BLaER1 treated with 17β-estradiol and CSF1 and Interleukin-3, amounts not matched to agents 10 nM and 100 nM (cell line): ENCODE measurements at regions not wholly inside any gene's neighbourhood (a gene's known extent, or its start where the extent isn't known, plus 50 kb on each side); places are given as distances from the start of the nearest gene placed in this dataset.

Source experiments
- H3K27ac ChIP-seq, 11 experiments: shearing (Covaris generic); formaldehyde crosslinking; 2 replicates each; pipeline ENCODE4 v1.8.1; 2022
- H3K27me3 ChIP-seq, 11 experiments: shearing (Covaris generic); formaldehyde crosslinking; 2 replicates each; pipeline ENCODE4 v1.8.1; 2022
- H3K36me3 ChIP-seq, 11 experiments: shearing (Covaris generic); formaldehyde crosslinking; 2 replicates each; pipeline ENCODE4 v1.8.1; 2022
- H3K4me1 ChIP-seq, 10 experiments: shearing (Covaris generic); formaldehyde crosslinking; 2 replicates each; pipeline ENCODE4 v1.8.1; 2022
- H3K4me2 ChIP-seq, 11 experiments: shearing (Covaris generic); formaldehyde crosslinking; 2 replicates each; pipeline ENCODE4 v1.8.1; 2022
- H3K4me3 ChIP-seq, 10 experiments: shearing (Covaris generic); formaldehyde crosslinking; 2 replicates each; pipeline ENCODE4 v1.8.1; 2022
- H3K9ac ChIP-seq, 11 experiments: shearing (Covaris generic); formaldehyde crosslinking; 2 replicates each; pipeline ENCODE4 v1.8.1; 2022
- H3K9me3 ChIP-seq, 11 experiments: shearing (Covaris generic); formaldehyde crosslinking; replicated peaks in 1 of 11; 2 replicates each; pipeline ENCODE4 v1.8.1; 2022
- H4K20me1 ChIP-seq, 11 experiments: shearing (Covaris generic); formaldehyde crosslinking; 2 replicates each; pipeline ENCODE4 v1.8.1; 2022
- Cebpa-rat ChIP-seq, 11 experiments: shearing (Covaris generic); IDR thresholded peaks; 2 replicates each; pipeline ENCODE4 v1.8.1; 2022

- Histone ChIP-seq H3K4me2 (no peak overlapping the region), H3K27ac (no peak overlapping the region), H3K9me3 (peaks cover 0 to 10% (median 8%) of the 10 kb centered on the region in 11 experiments; a peak in 7 of 22 replicates), H3K9ac (no peak overlapping the region), H3K27me3 (no peaks in the 10 kb centered on the region), H4K20me1 (no peaks in the 10 kb centered on the region), H3K4me1 (no peaks in the 10 kb centered on the region), H3K36me3 (no peaks in the 10 kb centered on the region), H3K4me3 (no peak overlapping the region)
- TF ChIP-seq Cebpa-rat (IDR thresholded peaks at IDR 0.05): no peak
Measured at GRCh38 chr2:234747833-234748559, 203.8 kb upstream of the SH3BP4 start.

GRCh38 chr2:234747032-234747431, 204.8 kb upstream of the SH3BP4 start:
- H3K27me3 ChIP-seq: no peaks in the 10 kb centered on the region
- no peak for TF ChIP-seq Cebpa-rat (IDR thresholded peaks at IDR 0.05)

GRCh38 chr2:234745347-234745746, 206.5 kb upstream of the SH3BP4 start:
- H3K9ac ChIP-seq: no peak overlapping the region
- H3K9me3 ChIP-seq: peaks cover 0 to 10% (median 8%) of the 10 kb centered on the region in 11 experiments; a peak in 7 of 22 replicates
- no peak overlapping the region for H3K4me2 ChIP-seq
- no peak overlapping the region for H3K27ac ChIP-seq
- no peaks in the 10 kb centered on the region for H3K36me3 ChIP-seq
- no peak overlapping the region for H3K4me3 ChIP-seq
- H4K20me1 ChIP-seq: no peaks in the 10 kb centered on the region
- H3K27me3 ChIP-seq: no peaks in the 10 kb centered on the region
- no peak for TF ChIP-seq Cebpa-rat (IDR thresholded peaks at IDR 0.05)
- H3K4me1 ChIP-seq: 0 out of 20 replicates have a peak, but pooled peaks cover 0 to 7% (median 0%) of the 10 kb centered on the region in 10 experiments

More at GRCh38 chr2:234747032-234747431, 204.8 kb upstream of the SH3BP4 start:
- Histone ChIP-seq H3K4me1 (no peaks in the 10 kb centered on the region), H3K27ac (no peak overlapping the region), H3K9ac (no peak overlapping the region), H3K4me3 (no peak overlapping the region), H3K36me3 (no peaks in the 10 kb centered on the region), H3K9me3 (peaks cover 0 to 10% (median 8%) of the 10 kb centered on the region in 11 experiments; a peak in 7 of 22 replicates), H4K20me1 (no peaks in the 10 kb centered on the region), H3K4me2 (no peak overlapping the region)

DNA sequence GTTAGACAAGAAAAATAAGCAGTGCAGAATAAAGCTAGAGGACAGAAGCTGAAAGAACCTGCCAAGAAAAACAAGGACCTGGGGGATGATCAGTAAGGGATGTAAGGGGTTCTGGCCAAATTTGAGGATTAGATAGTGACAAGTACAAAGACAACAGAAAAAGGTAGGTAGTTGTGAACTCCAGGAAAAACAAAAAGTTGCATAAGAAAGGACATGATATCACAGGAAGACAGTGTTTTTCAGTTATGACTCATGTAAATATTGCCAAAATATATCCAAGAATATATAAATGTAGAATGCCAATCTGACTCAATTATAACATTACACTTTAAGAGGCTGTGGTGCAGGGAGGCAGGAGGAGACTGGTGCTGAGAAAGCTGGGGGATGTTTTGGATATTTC, 209.8 kb upstream of the SH3BP4 start:
- Histone ChIP-seq H3K4me1 (0 out of 20 replicates have a peak, but pooled peaks cover 0 to 7% (median 0%) of the 10 kb centered on the region in 10 experiments), H4K20me1 (no peaks in the 10 kb centered on the region), H3K27ac (no peak overlapping the region), H3K9ac (no peak overlapping the region), H3K27me3 (no peaks in the 10 kb centered on the region), H3K9me3 (no peaks in the 10 kb centered on the region), H3K4me3 (no peak overlapping the region), H3K36me3 (no peaks in the 10 kb centered on the region), H3K4me2 (no peak overlapping the region)
- no peak for TF ChIP-seq Cebpa-rat (IDR thresholded peaks at IDR 0.05)

DNA sequence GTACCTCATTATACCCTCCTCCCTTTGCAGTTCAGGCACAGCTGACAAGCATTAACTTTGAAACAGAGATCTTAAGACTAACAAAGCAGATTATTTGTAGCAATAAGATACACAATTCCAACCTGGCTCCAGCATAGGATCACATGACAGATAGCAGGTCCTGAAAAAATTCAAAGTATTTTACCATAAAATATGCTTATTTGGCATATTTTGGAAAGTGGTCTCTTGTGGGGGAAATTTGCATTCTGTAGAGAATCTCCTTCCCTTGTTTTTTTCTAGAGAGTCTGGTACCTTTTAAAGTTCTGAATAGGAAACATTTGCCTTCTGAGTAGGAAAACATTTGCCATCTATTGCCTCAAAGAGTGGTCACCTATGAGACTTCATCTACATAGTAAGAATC, 212.8 kb upstream of the SH3BP4 start:
- Histone ChIP-seq H3K4me2 (no peak overlapping the region), H4K20me1 (no peaks in the 10 kb centered on the region), H3K27me3 (no peaks in the 10 kb centered on the region), H3K4me1 (0 out of 20 replicates have a peak, but pooled peaks cover 0 to 7% (median 0%) of the 10 kb centered on the region in 10 experiments), H3K9ac (no peak overlapping the region), H3K9me3 (peaks cover 5 to 8% (median 7%) of the 10 kb centered on the region in 11 experiments; a peak in 18 of 22 replicates), H3K36me3 (no peaks in the 10 kb centered on the region), H3K4me3 (no peak overlapping the region), H3K27ac (no peak overlapping the region)
- TF ChIP-seq Cebpa-rat (IDR thresholded peaks at IDR 0.05): no peak

GRCh38 chr2:234735829-234736228, 216.0 kb upstream of the SH3BP4 start:
- H4K20me1 ChIP-seq: no peaks in the 10 kb centered on the region
- H3K4me1 ChIP-seq: no peaks in the 10 kb centered on the region
- no peak overlapping the region for H3K4me3 ChIP-seq
- no peak overlapping the region for H3K4me2 ChIP-seq
- no peak for TF ChIP-seq Cebpa-rat (IDR thresholded peaks at IDR 0.05)
- no peaks in the 10 kb centered on the region for H3K36me3 ChIP-seq
- no peak overlapping the region for H3K27ac ChIP-seq
- no peak overlapping the region for H3K9ac ChIP-seq
- peaks cover 5 to 8% (median 7%) of the 10 kb centered on the region in 11 experiments; a peak in 18 of 22 replicates for H3K9me3 ChIP-seq
- no peaks in the 10 kb centered on the region for H3K27me3 ChIP-seq

DNA sequence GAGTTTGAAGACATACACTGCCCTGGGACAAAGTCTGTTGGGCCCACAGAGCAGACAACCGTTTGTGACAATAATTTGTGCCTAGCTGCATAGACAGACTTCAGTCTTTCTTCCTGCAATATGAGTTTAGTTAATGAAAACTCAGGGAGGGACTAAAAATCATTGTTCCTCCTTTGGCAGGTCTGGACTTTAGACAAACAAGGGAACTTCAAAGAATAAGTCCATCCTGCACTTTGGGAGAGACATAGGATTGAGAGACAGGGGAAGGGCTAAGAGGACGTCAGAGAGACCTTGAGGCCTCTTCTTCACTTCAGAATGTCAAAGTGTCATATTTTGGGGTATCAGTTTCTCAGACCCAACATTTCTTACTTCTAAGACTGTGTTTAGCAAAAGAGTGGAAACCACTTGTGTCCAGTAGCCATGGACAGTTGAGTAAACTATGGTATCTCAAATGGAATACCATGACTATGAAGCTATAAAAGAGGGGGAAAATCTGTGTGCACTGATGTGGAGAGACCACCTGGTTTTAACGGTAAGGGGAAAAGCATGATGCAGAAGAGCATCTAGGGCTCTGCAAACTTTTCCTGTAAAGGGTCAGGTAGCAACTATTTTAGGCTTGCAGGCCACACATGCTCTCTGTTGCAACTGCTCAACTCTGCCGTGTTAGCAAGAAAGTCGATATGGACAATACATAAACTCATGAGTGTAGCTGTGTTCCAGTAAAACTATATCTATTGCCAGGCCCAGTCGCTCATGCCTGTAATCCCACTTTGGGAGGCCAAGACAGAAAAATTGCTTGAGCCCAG, 217.8 kb upstream of the SH3BP4 start:
- H3K9ac ChIP-seq: no peak overlapping the region
- TF ChIP-seq Cebpa-rat (IDR thresholded peaks at IDR 0.05): no peak
- H3K4me3 ChIP-seq: no peak overlapping the region
- no peak overlapping the region for H3K27ac ChIP-seq
- no peaks in the 10 kb centered on the region for H3K27me3 ChIP-seq
- H4K20me1 ChIP-seq: no peaks in the 10 kb centered on the region
- peaks cover 5 to 8% (median 7%) of the 10 kb centered on the region in 11 experiments; a peak in 18 of 22 replicates for H3K9me3 ChIP-seq
- H3K4me1 ChIP-seq: no peaks in the 10 kb centered on the region
- H3K36me3 ChIP-seq: no peaks in the 10 kb centered on the region
- H3K4me2 ChIP-seq: no peak overlapping the region

- Histone ChIP-seq H3K36me3 (no peaks in the 10 kb centered on the region), H3K27ac (no peak overlapping the region), H3K27me3 (no peaks in the 10 kb centered on the region), H3K4me1 (no peaks in the 10 kb centered on the region), H3K4me2 (no peak overlapping the region), H3K9ac (no peak overlapping the region), H3K4me3 (no peak overlapping the region), H3K9me3 (peaks cover 5 to 8% (median 7%) of the 10 kb centered on the region in 11 experiments; a peak in 18 of 22 replicates), H4K20me1 (no peaks in the 10 kb centered on the region)
- TF ChIP-seq Cebpa-rat (IDR thresholded peaks at IDR 0.05): no peak
Measured at GRCh38 chr2:234733093-234733489, 218.7 kb upstream of the SH3BP4 start.

DNA sequence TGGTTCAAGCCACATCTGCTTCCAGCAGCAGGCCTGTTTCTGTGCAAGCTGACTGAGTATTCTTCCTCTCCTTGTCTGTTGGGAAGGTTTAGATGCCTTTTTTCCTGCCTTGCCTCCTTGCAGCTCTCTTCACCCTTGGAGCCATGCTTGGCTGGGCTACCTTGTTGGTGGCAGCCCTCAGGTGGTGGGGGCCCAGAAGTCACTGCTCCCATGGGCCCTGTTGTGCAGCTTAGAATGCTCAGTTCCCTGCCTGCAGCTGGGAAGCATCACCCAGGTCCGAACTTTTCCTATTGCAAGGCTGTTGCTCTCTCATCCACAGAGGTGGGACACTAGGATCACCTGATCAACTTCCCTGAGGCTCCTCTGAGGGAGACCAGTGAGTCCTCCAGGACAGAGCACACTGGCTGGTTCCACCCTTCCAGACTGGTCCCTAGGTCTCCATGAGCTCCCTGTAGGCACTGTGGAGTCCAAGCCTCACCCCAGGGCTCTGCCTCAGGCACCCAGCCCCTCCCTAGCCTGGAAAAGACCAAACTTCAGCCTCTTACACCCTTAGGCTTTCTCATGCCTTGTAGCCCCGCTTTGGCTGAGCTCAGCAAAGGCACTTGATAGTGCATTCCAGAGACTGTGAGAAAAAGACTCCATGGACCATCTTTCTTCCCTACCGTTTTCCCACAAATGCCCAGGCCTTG, 219.3 kb upstream of the SH3BP4 start:
- Histone ChIP-seq H3K4me2 (no peak overlapping the region), H3K9me3 (peaks cover 5 to 8% (median 7%) of the 10 kb centered on the region in 11 experiments; a peak in 18 of 22 replicates), H3K36me3 (no peaks in the 10 kb centered on the region), H3K27me3 (no peaks in the 10 kb centered on the region), H3K9ac (no peak overlapping the region), H3K27ac (no peak overlapping the region), H3K4me3 (no peak overlapping the region), H4K20me1 (no peaks in the 10 kb centered on the region), H3K4me1 (no peaks in the 10 kb centered on the region)
- TF ChIP-seq Cebpa-rat (IDR thresholded peaks at IDR 0.05): no peak
